Muscle layer of colon (tissue), 2 donors: ENCODE measurements at regions not wholly inside any gene's neighbourhood (a gene's known extent, or its start where the extent isn't known, plus 50 kb on each side); places are given as distances from the start of the nearest gene placed in this dataset.

Source experiments
- H3K27ac ChIP-seq: one replicate; pipeline ENCODE4 v1.7.0; 2013; ENCODE audit warnings: low read depth, mild to moderate bottlenecking, low read length, moderate library complexity
- H3K27me3 ChIP-seq, 2 donors: one replicate each; pipeline ENCODE4 v1.7.0; 2013; ENCODE audit warnings: low read length in 2 of 2, mild to moderate bottlenecking in 2 of 2; ENCODE audit not compliant: insufficient read depth in 2 of 2, control insufficient read depth in 1 of 2
- H3K36me3 ChIP-seq: one replicate; pipeline ENCODE4 v1.7.0; 2013; ENCODE audit warnings: mild to moderate bottlenecking, low read length; ENCODE audit not compliant: insufficient read depth
- H3K4me1 ChIP-seq: one replicate; pipeline ENCODE4 v1.7.0; 2013; ENCODE audit warnings: mild to moderate bottlenecking, low read length; ENCODE audit not compliant: insufficient read depth
- H3K4me3 ChIP-seq, 2 donors: one replicate each; pipeline ENCODE4 v1.7.0; 2013; ENCODE audit warnings: low read length in 2 of 2, low read depth in 1 of 2, mild to moderate bottlenecking in 1 of 2, moderate library complexity in 1 of 2
- H3K9ac ChIP-seq: one replicate; pipeline ENCODE4 v1.7.0; 2013; ENCODE audit warnings: low read length
- H3K9me3 ChIP-seq: one replicate; pipeline ENCODE4 v1.7.0; 2013; ENCODE audit warnings: mild to moderate bottlenecking, low read length
- donor health status: abdominal sarcoma.
- donor health status: Adenocarcinoma of cecum.

- Histone ChIP-seq H3K4me1 (peaks cover 26% of the 10 kb centered on the region), H3K27me3 (no peaks in the 10 kb centered on the region), H3K27ac (no peak overlapping the region), H3K9me3 (no peaks in the 10 kb centered on the region), H3K36me3 (no peaks in the 10 kb centered on the region), H3K4me3 (no peak overlapping the region), H3K9ac (no peak overlapping the region)
Measured at GRCh38 chr5:156021866-156022265, 305.1 kb upstream of the SGCD start.

GRCh38 chr5:156025656-156026055 is 301.3 kb upstream of the SGCD start:
- Histone ChIP-seq H3K27ac (no peak overlapping the region), H3K36me3 (no peaks in the 10 kb centered on the region), H3K9me3 (no peaks in the 10 kb centered on the region), H3K4me3 (no peak overlapping the region), H3K9ac (no peak overlapping the region), H3K4me1 (peaks cover 10% of the 10 kb centered on the region), H3K27me3 (no peaks in the 10 kb centered on the region)

- Histone ChIP-seq H3K27ac (no peak overlapping the region), H3K36me3 (no peaks in the 10 kb centered on the region), H3K4me1 (no peaks in the 10 kb centered on the region), H3K27me3 (no peaks in the 10 kb centered on the region), H3K9me3 (no peaks in the 10 kb centered on the region), H3K4me3 (no peak overlapping the region), H3K9ac (no peak overlapping the region)
Measured at GRCh38 chr5:156031181-156031580, 295.8 kb upstream of the SGCD start.

GRCh38 chr5:156036640-156037039 is 290.3 kb upstream of the SGCD start:
- Histone ChIP-seq H3K36me3 (no peaks in the 10 kb centered on the region), H3K4me1 (no peaks in the 10 kb centered on the region), H3K27ac (no peak overlapping the region), H3K4me3 (no peak overlapping the region), H3K27me3 (no peaks in the 10 kb centered on the region), H3K9ac (no peak overlapping the region), H3K9me3 (no peaks in the 10 kb centered on the region)

- Histone ChIP-seq H3K9me3 (no peaks in the 10 kb centered on the region), H3K36me3 (no peaks in the 10 kb centered on the region), H3K9ac (no peak overlapping the region), H3K4me1 (no peaks in the 10 kb centered on the region), H3K27ac (no peak overlapping the region), H3K4me3 (no peak overlapping the region), H3K27me3 (no peaks in the 10 kb centered on the region)
Measured at GRCh38 chr5:156037151-156037909, 289.6 kb upstream of the SGCD start.

GRCh38 chr5:156042726-156043125 is 284.2 kb upstream of the SGCD start:
- no peaks in the 10 kb centered on the region for H3K9me3 ChIP-seq
- H3K36me3 ChIP-seq, result no peaks in the 10 kb centered on the region
- no peak overlapping the region for H3K27ac ChIP-seq
- no peaks in the 10 kb centered on the region for H3K4me1 ChIP-seq
- no peak overlapping the region for H3K4me3 ChIP-seq
- H3K27me3 ChIP-seq, result no peaks in the 10 kb centered on the region
- H3K9ac ChIP-seq, result no peak overlapping the region

GRCh38 chr5:156043351-156043750 is 283.6 kb upstream of the SGCD start:
- no peak overlapping the region for H3K9ac ChIP-seq
- no peak overlapping the region for H3K4me3 ChIP-seq
- no peaks in the 10 kb centered on the region for H3K4me1 ChIP-seq
- no peaks in the 10 kb centered on the region for H3K36me3 ChIP-seq
- H3K9me3 ChIP-seq, result no peaks in the 10 kb centered on the region
- no peaks in the 10 kb centered on the region for H3K27me3 ChIP-seq
- H3K27ac ChIP-seq, result no peak overlapping the region

GRCh38 chr5:156051972-156052371 is 275.0 kb upstream of the SGCD start:
- H3K4me1 ChIP-seq, result no peaks in the 10 kb centered on the region
- no peak overlapping the region for H3K4me3 ChIP-seq
- H3K9ac ChIP-seq, result no peak overlapping the region
- H3K27me3 ChIP-seq, result no peaks in the 10 kb centered on the region
- H3K27ac ChIP-seq, result no peak overlapping the region
- no peaks in the 10 kb centered on the region for H3K9me3 ChIP-seq
- no peaks in the 10 kb centered on the region for H3K36me3 ChIP-seq

- H3K4me1 ChIP-seq, result no peaks in the 10 kb centered on the region
- no peak overlapping the region for H3K27ac ChIP-seq
- no peaks in the 10 kb centered on the region for H3K9me3 ChIP-seq
- no peak overlapping the region for H3K4me3 ChIP-seq
- H3K36me3 ChIP-seq, result no peaks in the 10 kb centered on the region
- no peaks in the 10 kb centered on the region for H3K27me3 ChIP-seq
- H3K9ac ChIP-seq, result no peak overlapping the region
Measured at GRCh38 chr5:156052656-156053055, 274.3 kb upstream of the SGCD start.

- Histone ChIP-seq H3K4me1 (no peaks in the 10 kb centered on the region), H3K27ac (no peak overlapping the region), H3K9me3 (no peaks in the 10 kb centered on the region), H3K9ac (no peak overlapping the region), H3K36me3 (no peaks in the 10 kb centered on the region), H3K4me3 (no peak overlapping the region), H3K27me3 (no peaks in the 10 kb centered on the region)
Measured at GRCh38 chr5:156053056-156053455, 273.9 kb upstream of the SGCD start.

- Histone ChIP-seq H3K4me3 (no peak overlapping the region), H3K9ac (no peak overlapping the region), H3K9me3 (no peaks in the 10 kb centered on the region), H3K27me3 (no peaks in the 10 kb centered on the region), H3K4me1 (no peaks in the 10 kb centered on the region), H3K27ac (no peak overlapping the region), H3K36me3 (no peaks in the 10 kb centered on the region)
Measured at GRCh38 chr5:156076912-156077311, 250.1 kb upstream of the SGCD start.

- no peaks in the 10 kb centered on the region for H3K4me1 ChIP-seq
- no peaks in the 10 kb centered on the region for H3K9me3 ChIP-seq
- no peak overlapping the region for H3K9ac ChIP-seq
- H3K27me3 ChIP-seq, result no peaks in the 10 kb centered on the region
- H3K27ac ChIP-seq, result no peak overlapping the region
- no peaks in the 10 kb centered on the region for H3K36me3 ChIP-seq
- H3K4me3 ChIP-seq, result no peak overlapping the region
Measured at GRCh38 chr5:156087577-156088110, 239.3 kb upstream of the SGCD start.
